ENCODE measurements at regions not wholly inside any gene's neighbourhood (a gene's known extent, or its start where the extent isn't known, plus 50 kb on each side); places are given as distances from the start of the nearest gene placed in this dataset.

DNA sequence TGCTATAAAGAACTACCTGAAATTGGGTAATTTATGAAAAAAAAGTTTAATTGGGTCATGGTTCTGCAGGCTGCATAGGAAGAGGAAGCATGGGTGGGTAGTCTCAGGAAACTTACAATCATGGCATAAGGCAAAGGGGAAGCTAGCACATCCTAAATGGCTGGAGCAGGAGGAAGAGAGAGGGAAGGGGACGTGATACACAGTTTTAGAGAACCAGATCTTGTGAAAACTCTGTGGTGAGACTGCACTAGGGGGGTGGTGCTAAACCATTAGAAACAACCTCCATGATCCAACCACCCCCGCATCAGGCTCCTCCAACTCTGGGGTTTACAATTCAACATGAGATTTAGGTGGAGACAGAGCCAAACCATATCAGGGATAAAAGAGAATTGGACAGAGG lies 624.2 kb downstream of the PRR16 start:
- H3K9ac ChIP-seq (ENCODE audit: low read length) = no peak overlapping the region
- ChIA-PET CTCF (no interaction called here), POLR2A (no interaction called here), RAD21 (ENCODE audit: low non-redundant PET in 1 of 2, low total read pairs in 2 of 2, uncharacterized antibody in 2 of 2, unreplicated experiment in 2 of 2) (no interaction called here)
- no peak overlapping the region for H3K4me3 ChIP-seq (replicated peaks in 1 of 2; ENCODE audit: low read depth in 1 of 2, low read length in 2 of 2)
- TF ChIP-seq ZNF274 (IDR thresholded peaks at IDR 0.05; ENCODE audit: low read depth, low read length) = no peak
- no peak for TF ChIP-seq YY1 (IDR thresholded peaks at IDR 0.05; ENCODE audit: extremely low read depth, insufficient replicate concordance, low read depth, low read length)
- TF ChIP-seq EZH2 (IDR thresholded peaks at IDR 0.05) = no peak
- no peak for TF ChIP-seq EGR1 (IDR thresholded peaks at IDR 0.05; ENCODE audit: low read depth)
- TF ChIP-seq ZFX (IDR thresholded peaks at IDR 0.05) = no peak
- TF ChIP-seq, protein P1, sequence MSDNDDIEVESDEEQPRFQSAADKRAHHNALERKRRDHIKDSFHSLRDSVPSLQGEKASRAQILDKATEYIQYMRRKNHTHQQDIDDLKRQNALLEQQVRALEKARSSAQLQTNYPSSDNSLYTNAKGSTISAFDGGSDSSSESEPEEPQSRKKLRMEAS (IDR thresholded peaks at IDR 0.05) = no peak
- no peak for TF ChIP-seq ZBTB33 (IDR thresholded peaks at IDR 0.05; ENCODE audit: extremely low read depth, insufficient replicate concordance, low read length)
- no peak for TF ChIP-seq SRF (IDR thresholded peaks at IDR 0.05; ENCODE audit: low read depth)
- no peak for TF ChIP-seq CTCF (IDR thresholded peaks at IDR 0.05 in 2 of 3, conservative IDR thresholded peaks at IDR 0.05 in 1 of 3; ENCODE audit: borderline replicate concordance in 1 of 3, insufficient read depth in 1 of 3, low read depth in 2 of 3, low read length in 2 of 3)
- no peak for TF ChIP-seq SIN3A (IDR thresholded peaks at IDR 0.05; ENCODE audit: low read depth)
- no peak for TF ChIP-seq EZH2phosphoT487 (IDR thresholded peaks at IDR 0.05; ENCODE audit: borderline replicate concordance)
- no peak overlapping the region for H3K27ac ChIP-seq (ENCODE audit: low read depth, low read length)
- no peaks in the 10 kb centered on the region for H4K20me1 ChIP-seq (ENCODE audit: insufficient read depth)
- no peak overlapping the region for H3K4me2 ChIP-seq (ENCODE audit: low read length)
- intact Hi-C loops (cut with micrococcal nuclease) = no loop called here
- H3K9me3 ChIP-seq (ENCODE audit: control insufficient read depth in 1 of 2, insufficient read depth in 1 of 2, low read depth in 1 of 2, low read length in 2 of 2) = no peaks in the 10 kb centered on the region
- H3K27me3 ChIP-seq (ENCODE audit: insufficient read depth, low read length) = no peaks in the 10 kb centered on the region
- H3K4me1 ChIP-seq (ENCODE audit: control insufficient read depth in 1 of 2, insufficient read depth in 2 of 2, low read length in 2 of 2) = no peaks in the 10 kb centered on the region
- DNase-seq (ENCODE audit: low read depth, low spot score) (no peak), ATAC-seq (no peak)
- no peaks in the 10 kb centered on the region for H3K79me2 ChIP-seq (ENCODE audit: insufficient read depth, low read length)
- H3K36me3 ChIP-seq (ENCODE audit: control insufficient read depth in 1 of 2, insufficient read depth in 2 of 2, low read length in 2 of 2) = no peaks in the 10 kb centered on the region
- H3K9me2 ChIP-seq (ENCODE audit: insufficient read depth) = no peaks in the 10 kb centered on the region
- no peak overlapping the region for H2AFZ ChIP-seq (ENCODE audit: low read depth, low read length, poor library complexity, severe bottlenecking)
- no TSS peak for BruUV-seq (replicated peaks)

Measured in HCT116 (cell line).